ENCODE measurements at regions not wholly inside any gene's neighbourhood (a gene's known extent, or its start where the extent isn't known, plus 50 kb on each side); places are given as distances from the start of the nearest gene placed in this dataset.

DNA sequence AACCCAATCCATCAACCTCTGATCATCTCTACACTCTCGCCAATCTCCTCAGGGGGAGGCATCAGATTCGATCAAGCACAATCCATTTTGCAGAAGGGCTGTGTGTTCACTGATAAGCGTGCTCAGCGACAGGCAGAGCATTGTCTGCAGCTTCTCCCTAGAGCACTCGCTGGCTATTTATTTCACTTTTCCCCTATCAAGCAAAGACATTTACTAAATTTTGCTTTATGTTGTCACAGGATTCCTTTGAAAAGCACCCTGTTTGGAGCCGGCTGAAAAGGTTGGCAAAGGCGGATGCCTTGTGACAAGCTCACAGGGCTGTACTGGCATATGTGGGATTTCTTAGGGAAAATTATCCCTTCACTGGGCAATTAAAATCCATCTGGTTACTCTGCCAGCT, 1381.5 kb upstream of the TENM4 start (continued):
- TF ChIP-seq, protein P1, sequence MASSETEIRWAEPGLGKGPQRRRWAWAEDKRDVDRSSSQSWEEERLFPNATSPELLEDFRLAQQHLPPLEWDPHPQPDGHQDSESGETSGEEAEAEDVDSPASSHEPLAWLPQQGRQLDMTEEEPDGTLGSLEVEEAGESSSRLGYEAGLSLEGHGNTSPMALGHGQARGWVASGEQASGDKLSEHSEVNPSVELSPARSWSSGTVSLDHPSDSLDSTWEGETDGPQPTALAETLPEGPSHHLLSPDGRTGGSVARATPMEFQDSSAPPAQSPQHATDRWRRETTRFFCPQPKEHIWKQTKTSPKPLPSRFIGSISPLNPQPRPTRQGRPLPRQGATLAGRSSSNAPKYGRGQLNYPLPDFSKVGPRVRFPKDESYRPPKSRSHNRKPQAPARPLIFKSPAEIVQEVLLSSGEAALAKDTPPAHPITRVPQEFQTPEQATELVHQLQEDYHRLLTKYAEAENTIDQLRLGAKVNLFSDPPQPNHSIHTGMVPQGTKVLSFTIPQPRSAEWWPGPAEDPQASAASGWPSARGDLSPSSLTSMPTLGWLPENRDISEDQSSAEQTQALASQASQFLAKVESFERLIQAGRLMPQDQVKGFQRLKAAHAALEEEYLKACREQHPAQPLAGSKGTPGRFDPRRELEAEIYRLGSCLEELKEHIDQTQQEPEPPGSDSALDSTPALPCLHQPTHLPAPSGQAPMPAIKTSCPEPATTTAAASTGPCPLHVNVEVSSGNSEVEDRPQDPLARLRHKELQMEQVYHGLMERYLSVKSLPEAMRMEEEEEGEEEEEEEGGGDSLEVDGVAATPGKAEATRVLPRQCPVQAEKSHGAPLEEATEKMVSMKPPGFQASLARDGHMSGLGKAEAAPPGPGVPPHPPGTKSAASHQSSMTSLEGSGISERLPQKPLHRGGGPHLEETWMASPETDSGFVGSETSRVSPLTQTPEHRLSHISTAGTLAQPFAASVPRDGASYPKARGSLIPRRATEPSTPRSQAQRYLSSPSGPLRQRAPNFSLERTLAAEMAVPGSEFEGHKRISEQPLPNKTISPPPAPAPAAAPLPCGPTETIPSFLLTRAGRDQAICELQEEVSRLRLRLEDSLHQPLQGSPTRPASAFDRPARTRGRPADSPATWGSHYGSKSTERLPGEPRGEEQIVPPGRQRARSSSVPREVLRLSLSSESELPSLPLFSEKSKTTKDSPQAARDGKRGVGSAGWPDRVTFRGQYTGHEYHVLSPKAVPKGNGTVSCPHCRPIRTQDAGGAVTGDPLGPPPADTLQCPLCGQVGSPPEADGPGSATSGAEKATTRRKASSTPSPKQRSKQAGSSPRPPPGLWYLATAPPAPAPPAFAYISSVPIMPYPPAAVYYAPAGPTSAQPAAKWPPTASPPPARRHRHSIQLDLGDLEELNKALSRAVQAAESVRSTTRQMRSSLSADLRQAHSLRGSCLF (CRISPR knock-in tag; IDR thresholded peaks at IDR 0.05; ENCODE audit: borderline replicate concordance): no peak
- TF ChIP-seq ZNF354B (CRISPR knock-in tag; IDR thresholded peaks at IDR 0.05) (no peak), ZNF672 (CRISPR knock-in tag; IDR thresholded peaks at IDR 0.05) (no peak), ZNF24 (IDR thresholded peaks at IDR 0.05) (no peak), ZNF235 (CRISPR knock-in tag; IDR thresholded peaks at IDR 0.05; ENCODE audit: borderline replicate concordance) (no peak), NR1H2 (CRISPR knock-in tag; IDR thresholded peaks at IDR 0.05; ENCODE audit: borderline replicate concordance, low read depth) (no peak), SNAPC5 (CRISPR knock-in tag; IDR thresholded peaks at IDR 0.05; ENCODE audit: borderline replicate concordance) (no peak), CEBPB (IDR thresholded peaks at IDR 0.05; ENCODE audit: borderline replicate concordance, low read depth, low read length) (no peak)

DNA sequence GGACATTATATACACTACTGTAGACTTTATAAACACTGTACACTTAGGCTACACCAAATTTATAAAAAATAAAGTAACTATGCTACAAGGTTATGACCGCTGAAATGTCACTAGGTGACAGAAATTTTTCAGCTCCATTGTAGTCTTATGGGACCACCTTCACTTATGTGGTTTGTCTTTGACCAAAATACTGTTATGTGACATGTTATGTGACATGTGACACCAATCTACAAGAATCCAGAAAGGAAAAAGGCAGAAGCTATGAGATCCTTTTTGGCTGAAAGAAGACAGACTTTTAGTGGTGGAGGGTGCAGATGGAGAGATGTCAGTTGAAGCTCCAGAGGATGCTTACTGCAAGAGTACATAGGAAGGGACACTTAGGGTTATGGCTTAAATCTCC, 1378.4 kb upstream of the TENM4 start:
- DNase-seq (ENCODE audit: low spot score): no peak
- Histone ChIP-seq H3K27ac (ENCODE audit: extremely low read length, insufficient read depth, low read length) (no peak overlapping the region), H3K9ac (ENCODE audit: insufficient read depth, low read depth, low read length) (no peak overlapping the region), H3K27me3 (ENCODE audit: control insufficient read depth in 1 of 2, insufficient read depth in 2 of 2, low read length in 2 of 2) (no peaks in the 10 kb centered on the region), H3K4me3 (replicated peaks in 1 of 3; ENCODE audit: insufficient read depth in 1 of 3, low read depth in 2 of 3, low read length in 3 of 3) (no peak overlapping the region), H3K4me1 (ENCODE audit: insufficient read depth, low read length) (no peaks in the 10 kb centered on the region), H3K9me3 (ENCODE audit: low read length) (no peaks in the 10 kb centered on the region), H3K4me2 (ENCODE audit: low read depth, low read length) (no peak overlapping the region), H3K36me3 (replicated peaks in 1 of 2; ENCODE audit: control insufficient read depth in 1 of 2, insufficient read depth in 2 of 2, low read length in 2 of 2) (no peaks in the 10 kb centered on the region), H2AFZ (ENCODE audit: low read length) (no peak overlapping the region), H3K79me2 (ENCODE audit: insufficient read depth, low read length) (no peaks in the 10 kb centered on the region), H4K20me1 (ENCODE audit: insufficient read depth, low read length) (no peaks in the 10 kb centered on the region)
- ChIA-PET CTCF (ENCODE audit: low intra/inter-chr PET ratio, low total read pairs) (no interaction called here), POLR2A (no interaction called here)
- intact Hi-C loops (cut with micrococcal nuclease; ENCODE audit: unreplicated experiment): no loop called here
- in situ Hi-C loops (cut with HindIII; ENCODE audit: extremely low pct_ligation_motif_present, low pct_unique_long_range_greater_than_20kb): no loop called here
- BruUV-seq (replicated peaks): no TSS peak
- 0% methylated on average over 1 of the region's 1 CpG for WGBS (ENCODE audit: low lambda C conversion rate)
- TF ChIP-seq ZBTB46 (CRISPR knock-in tag; IDR thresholded peaks at IDR 0.05; ENCODE audit: borderline replicate concordance) (no peak), CC2D1A (CRISPR knock-in tag; IDR thresholded peaks at IDR 0.05) (no peak)
- no peak for ATAC-seq
- FAIRE-seq: no peak
